GM12864 (cell line): ENCODE measurements at regions not wholly inside any gene's neighbourhood (a gene's known extent, or its start where the extent isn't known, plus 50 kb on each side); places are given as distances from the start of the nearest gene placed in this dataset.

Experiments
- DNase-seq: peaks from one replicate; pipeline ENCODE4 v3.0.0-alpha.2; 2011; ENCODE audit warnings: low read depth
- H3K4me3 ChIP-seq: 2 replicates; pipeline ENCODE4 v1.5.1; 2011; ENCODE audit warnings: mild to moderate bottlenecking, low read depth, low read length, control low read depth
- TF ChIP-seq, protein P1 (sequence below): IDR thresholded peaks from 2 replicates; pipeline ENCODE4 v1.5.1; 2011; ENCODE audit warnings: low read depth, mild to moderate bottlenecking, moderate library complexity, low read length, control low read depth, inconsistent platforms; ENCODE audit errors: missing control alignments

DNA sequence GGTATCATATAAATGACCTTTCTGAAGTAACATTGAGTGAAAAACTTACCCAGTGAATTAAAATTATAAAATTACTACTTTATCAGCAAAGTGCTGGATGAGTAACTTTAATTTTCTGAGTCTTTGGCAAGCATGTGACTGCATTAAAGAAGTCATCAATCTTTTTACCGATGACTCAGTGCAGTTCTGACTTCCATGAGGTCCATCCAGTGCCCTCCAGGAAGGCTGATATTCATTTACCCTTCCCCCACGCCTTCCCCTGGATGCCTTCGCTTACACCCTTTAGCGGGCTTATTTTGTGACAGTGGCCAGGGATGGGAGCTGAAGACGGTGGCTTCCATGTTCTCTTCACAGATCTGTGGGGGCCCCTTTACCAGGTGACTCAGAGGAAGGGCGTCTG, 572.9 kb upstream of the PFKP start:
- DNase-seq, result no peak
- TF ChIP-seq, protein P1, sequence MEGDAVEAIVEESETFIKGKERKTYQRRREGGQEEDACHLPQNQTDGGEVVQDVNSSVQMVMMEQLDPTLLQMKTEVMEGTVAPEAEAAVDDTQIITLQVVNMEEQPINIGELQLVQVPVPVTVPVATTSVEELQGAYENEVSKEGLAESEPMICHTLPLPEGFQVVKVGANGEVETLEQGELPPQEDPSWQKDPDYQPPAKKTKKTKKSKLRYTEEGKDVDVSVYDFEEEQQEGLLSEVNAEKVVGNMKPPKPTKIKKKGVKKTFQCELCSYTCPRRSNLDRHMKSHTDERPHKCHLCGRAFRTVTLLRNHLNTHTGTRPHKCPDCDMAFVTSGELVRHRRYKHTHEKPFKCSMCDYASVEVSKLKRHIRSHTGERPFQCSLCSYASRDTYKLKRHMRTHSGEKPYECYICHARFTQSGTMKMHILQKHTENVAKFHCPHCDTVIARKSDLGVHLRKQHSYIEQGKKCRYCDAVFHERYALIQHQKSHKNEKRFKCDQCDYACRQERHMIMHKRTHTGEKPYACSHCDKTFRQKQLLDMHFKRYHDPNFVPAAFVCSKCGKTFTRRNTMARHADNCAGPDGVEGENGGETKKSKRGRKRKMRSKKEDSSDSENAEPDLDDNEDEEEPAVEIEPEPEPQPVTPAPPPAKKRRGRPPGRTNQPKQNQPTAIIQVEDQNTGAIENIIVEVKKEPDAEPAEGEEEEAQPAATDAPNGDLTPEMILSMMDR, result no peak
- H3K4me3 ChIP-seq, result no peak overlapping the region

DNA sequence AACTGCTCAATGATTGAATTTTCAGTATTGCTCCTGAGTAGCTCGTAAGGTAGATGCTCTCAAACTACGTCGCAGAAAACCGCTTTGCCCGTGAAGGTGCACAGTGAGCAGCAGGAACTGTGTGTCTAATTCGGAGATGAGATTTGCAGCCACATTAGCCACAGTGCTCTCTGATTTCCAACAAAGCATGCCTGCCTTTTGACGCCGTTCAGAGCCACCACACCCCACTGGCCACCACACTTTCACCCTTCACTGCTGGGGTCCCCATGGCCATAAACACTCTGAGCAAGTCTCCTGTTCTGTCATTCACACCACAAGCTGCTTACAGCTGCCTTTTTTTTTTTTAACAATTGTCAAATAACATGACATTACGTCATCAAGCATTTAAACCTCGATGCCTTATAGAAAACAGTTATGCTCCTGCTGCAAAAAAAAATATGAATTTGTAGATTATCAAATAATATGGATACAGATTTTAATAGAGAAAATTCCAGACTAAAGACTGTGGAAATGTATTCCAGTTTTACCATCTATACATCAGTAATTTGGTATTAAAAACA, 578.8 kb upstream of the PFKP start:
- no peak overlapping the region for H3K4me3 ChIP-seq
- TF ChIP-seq, protein P1, result no peak
- no peak for DNase-seq

- TF ChIP-seq, protein P1, result no peak
- H3K4me3 ChIP-seq, result no peak overlapping the region
- DNase-seq, result no peak
Observed at GRCh38 chr10:2487921-2488320, 579.4 kb upstream of the PFKP start.

DNA sequence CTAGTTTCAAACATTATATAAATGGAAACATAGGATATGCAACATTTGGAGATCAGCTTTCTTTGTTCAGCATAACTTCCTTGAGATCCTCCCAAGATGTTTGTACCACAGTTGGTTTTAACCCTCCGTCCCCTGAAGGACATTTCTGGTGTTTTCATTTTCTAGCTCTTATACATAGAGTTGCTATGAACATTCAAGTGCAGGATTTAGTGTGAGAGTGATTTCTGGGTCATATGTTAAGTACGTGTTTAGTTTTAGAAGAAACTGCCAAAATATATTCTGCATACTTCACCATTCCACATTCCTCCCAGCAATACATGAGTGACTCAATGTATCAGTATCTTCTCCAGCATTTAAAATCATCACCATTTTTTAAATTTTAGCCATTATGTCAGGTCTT, 588.7 kb upstream of the PFKP start:
- H3K4me3 ChIP-seq, result no peak overlapping the region
- no peak for DNase-seq
- TF ChIP-seq, protein P1, result no peak

DNA sequence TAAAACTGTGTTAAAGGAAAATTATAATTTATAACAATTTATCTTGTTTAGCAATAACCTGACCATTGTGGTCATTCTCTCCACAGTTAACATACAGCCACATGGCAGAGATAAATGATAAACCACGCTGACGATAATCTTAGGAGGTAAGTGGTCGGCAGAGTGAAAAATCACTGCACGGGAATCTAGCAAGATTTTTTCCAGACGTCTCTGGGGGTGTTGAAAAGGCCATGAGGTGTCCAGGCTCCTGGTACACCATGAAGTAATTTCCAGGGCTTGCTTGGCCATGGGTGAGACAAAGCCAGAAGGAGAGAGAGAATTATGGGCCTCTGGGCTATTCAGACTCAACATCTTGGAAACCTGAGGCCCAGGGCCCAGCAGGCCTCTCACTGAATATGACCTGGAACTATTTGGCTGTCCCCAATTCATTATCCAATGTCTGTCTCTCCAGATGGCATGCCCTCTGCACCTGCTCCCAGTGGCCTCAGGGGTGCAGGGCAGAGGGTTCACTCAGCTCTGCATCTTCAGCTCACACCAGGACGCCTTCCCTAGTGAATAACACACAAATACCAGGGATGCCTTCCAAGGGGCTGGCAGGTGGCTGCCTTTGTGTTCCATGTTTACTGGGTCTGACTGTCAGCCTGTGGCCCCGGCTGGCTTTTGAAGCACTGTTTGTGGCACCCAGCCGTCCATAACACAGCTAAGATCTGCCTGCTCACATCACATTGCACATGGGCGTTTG, 590.4 kb upstream of the PFKP start:
- H3K4me3 ChIP-seq, result no peak overlapping the region
- TF ChIP-seq, protein P1, result no peak
- no peak for DNase-seq

DNA sequence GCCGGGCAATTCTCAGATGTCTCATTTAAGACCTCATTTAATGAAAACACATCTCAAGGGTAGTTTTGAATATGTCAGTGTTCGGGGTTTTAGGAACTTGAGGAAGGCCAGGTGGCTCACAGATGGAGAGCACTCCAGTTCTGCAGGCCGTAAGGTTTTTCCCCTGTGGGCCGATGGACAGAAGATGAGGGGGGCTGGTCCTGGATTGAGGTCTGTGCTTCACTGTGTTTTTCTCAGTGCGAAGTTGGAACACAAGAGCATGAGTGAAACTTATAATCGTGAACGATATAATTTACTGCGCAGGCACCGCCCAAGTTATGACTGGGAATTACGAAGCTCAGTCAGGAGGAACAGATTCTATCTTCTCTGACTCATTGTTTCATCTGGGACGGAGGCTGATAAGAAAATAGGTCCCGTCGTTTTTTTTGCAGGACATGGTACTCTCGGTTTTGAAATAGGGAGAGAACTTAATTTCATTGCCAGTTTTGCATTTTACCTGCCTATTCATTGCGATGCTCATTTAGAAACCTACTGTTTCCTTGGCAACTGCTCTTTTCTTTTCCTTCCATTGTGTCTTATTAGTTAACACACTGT, 591.0 kb upstream of the PFKP start:
- DNase-seq, result no peak
- TF ChIP-seq, protein P1, result no peak
- H3K4me3 ChIP-seq, result no peak overlapping the region

DNA sequence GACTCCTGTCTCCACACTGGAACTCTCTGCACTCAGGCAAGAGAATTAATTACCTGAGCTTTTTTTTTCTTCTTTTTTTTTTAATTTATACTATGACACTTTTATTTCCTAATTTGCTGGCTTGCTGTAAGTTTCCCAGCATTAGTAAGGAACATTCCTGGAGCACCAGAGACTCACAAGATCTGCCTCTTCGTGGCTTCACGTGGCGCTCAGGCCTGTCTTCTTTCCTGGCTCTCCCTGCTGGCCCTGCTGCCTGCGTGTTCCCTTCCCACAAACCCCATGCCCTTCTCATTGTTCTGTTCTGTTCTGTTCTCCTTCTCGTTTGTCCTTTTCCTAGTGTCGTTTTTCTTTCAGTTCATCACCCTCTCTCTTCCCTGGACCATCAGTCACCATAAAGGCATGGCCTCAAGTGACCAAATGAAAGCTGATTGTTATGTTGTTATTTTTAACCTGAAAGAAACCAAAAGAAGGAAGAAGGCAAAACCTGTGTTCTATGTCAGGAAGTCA, 591.6 kb upstream of the PFKP start:
- TF ChIP-seq, protein P1, result no peak
- no peak for DNase-seq
- no peak overlapping the region for H3K4me3 ChIP-seq
